ENCODE measurements at regions not wholly inside any gene's neighbourhood (a gene's known extent, or its start where the extent isn't known, plus 50 kb on each side); places are given as distances from the start of the nearest gene placed in this dataset.

DNA sequence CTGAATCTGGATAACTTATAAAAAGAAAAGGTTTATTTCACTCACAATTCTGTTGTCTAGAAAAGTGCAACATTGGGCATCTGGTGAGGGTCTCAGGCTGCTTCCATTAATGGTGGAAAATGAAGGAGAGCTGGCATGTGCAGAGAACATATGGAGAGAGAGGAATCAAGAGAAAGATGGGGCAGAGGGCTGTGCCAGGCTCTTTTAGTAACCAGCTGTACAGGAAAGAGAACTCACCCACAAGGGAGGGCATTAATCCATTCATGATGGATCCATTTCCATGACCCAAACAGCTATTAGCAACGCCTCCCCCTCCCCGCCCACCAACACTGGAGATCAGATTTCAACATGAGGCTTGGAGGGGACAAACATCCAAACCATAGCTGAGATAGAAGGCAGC is 61.7 kb upstream of the LYZL1 start:
- TF ChIP-seq, protein P1, sequence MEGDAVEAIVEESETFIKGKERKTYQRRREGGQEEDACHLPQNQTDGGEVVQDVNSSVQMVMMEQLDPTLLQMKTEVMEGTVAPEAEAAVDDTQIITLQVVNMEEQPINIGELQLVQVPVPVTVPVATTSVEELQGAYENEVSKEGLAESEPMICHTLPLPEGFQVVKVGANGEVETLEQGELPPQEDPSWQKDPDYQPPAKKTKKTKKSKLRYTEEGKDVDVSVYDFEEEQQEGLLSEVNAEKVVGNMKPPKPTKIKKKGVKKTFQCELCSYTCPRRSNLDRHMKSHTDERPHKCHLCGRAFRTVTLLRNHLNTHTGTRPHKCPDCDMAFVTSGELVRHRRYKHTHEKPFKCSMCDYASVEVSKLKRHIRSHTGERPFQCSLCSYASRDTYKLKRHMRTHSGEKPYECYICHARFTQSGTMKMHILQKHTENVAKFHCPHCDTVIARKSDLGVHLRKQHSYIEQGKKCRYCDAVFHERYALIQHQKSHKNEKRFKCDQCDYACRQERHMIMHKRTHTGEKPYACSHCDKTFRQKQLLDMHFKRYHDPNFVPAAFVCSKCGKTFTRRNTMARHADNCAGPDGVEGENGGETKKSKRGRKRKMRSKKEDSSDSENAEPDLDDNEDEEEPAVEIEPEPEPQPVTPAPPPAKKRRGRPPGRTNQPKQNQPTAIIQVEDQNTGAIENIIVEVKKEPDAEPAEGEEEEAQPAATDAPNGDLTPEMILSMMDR (IDR thresholded peaks at IDR 0.05; ENCODE audit: low read length) = no peak
- TF ChIP-seq EZH2 (optimal IDR thresholded peaks at IDR 0.05; ENCODE audit: low read depth, low read length) (no peak), EZH2phosphoT487 (IDR thresholded peaks at IDR 0.05; ENCODE audit: low read length) (no peak)
